Ectodermal cell (in vitro differentiated cells): ENCODE measurements at regions not wholly inside any gene's neighbourhood (a gene's known extent, or its start where the extent isn't known, plus 50 kb on each side); places are given as distances from the start of the nearest gene placed in this dataset.
"Not testable (repeated sequence)": the region's sequence is repeated elsewhere in the genome, so short reads cannot be mapped to it uniquely, and the experiment has no call there.

ENCODE experiments used
- H3K27ac ChIP-seq: 2 replicates; pipeline ENCODE4 v1.7.0; 2013; ENCODE audit warnings: mild to moderate bottlenecking, low read depth, low read length; ENCODE audit not compliant: insufficient read depth, poor library complexity, severe bottlenecking
- H3K27me3 ChIP-seq: 2 replicates; pipeline ENCODE4 v1.7.0; 2013; ENCODE audit warnings: mild to moderate bottlenecking, low read length; ENCODE audit not compliant: insufficient read depth, control insufficient read depth, poor library complexity, severe bottlenecking
- H3K36me3 ChIP-seq: one replicate; pipeline ENCODE4 v1.7.0; 2013; ENCODE audit warnings: low read length; ENCODE audit not compliant: control insufficient read depth, insufficient read depth
- H3K4me1 ChIP-seq: one replicate; pipeline ENCODE4 v1.7.0; 2013; ENCODE audit warnings: low read length; ENCODE audit not compliant: control insufficient read depth, insufficient read depth
- H3K4me3 ChIP-seq: 2 replicates; pipeline ENCODE4 v1.7.0; 2013; ENCODE audit warnings: low read depth, low read length, control low read depth; ENCODE audit not compliant: insufficient read depth
- H3K9me3 ChIP-seq: 2 replicates; pipeline ENCODE4 v1.7.0; 2013; ENCODE audit warnings: mild to moderate bottlenecking, low read length, moderate library complexity; ENCODE audit not compliant: control insufficient read depth
- WGBS, 2 experiments: methylation state at CpG; one replicate each; pipeline ENCODE4 v1.1.7; 2013; ENCODE audit warnings: missing lambda C conversion rate in 2 of 2; 5-methylcytosine and 5-hydroxymethylcytosine counted together

GRCh38 chr11:87892291-87892690 lies 283.0 kb downstream of the RAB38 start:
- H3K36me3 ChIP-seq, result no peaks in the 10 kb centered on the region
- H3K27ac ChIP-seq, result no peak overlapping the region
- H3K4me1 ChIP-seq, result no peaks in the 10 kb centered on the region
- H3K4me3 ChIP-seq, result no peak overlapping the region
- 70 to 88% methylated on average over 1 of the region's 1 CpG for WGBS, 2 experiments
- H3K9me3 ChIP-seq, result no peaks in the 10 kb centered on the region
- no peaks in the 10 kb centered on the region for H3K27me3 ChIP-seq

DNA sequence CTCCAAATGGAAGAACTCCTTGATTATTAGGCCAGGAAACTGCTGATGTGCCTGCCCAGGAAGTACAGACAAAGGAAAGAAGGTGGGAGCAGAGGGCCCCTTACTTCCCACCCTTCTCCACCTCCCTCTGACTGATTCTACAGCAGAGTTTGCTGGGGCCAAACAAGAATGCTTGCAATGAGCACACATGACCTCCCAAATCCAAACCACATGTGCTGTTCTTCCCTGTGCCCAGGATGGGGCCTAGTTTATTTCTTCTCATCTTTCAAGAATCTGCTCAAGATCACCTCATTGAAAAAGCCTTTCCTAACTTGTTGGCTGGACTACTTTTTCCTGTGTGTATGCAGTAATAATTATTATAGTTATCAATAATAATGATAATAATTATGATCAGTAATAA lies 286.1 kb downstream of the RAB38 start:
- Histone ChIP-seq H3K36me3 (no peaks in the 10 kb centered on the region), H3K4me1 (no peaks in the 10 kb centered on the region), H3K27ac (no peak overlapping the region), H3K27me3 (no peaks in the 10 kb centered on the region), H3K9me3 (no peaks in the 10 kb centered on the region), H3K4me3 (no peak overlapping the region)

- not testable (repeated sequence) for H3K27me3 ChIP-seq, H3K4me3 ChIP-seq, H3K36me3 ChIP-seq, H3K9me3 ChIP-seq, H3K27ac ChIP-seq, H3K4me1 ChIP-seq
- WGBS, 2 experiments, result 94 to 100% methylated on average over 1 of the region's 1 CpG
Observed at GRCh38 chr11:87885084-87885483, 290.2 kb downstream of the RAB38 start.

DNA sequence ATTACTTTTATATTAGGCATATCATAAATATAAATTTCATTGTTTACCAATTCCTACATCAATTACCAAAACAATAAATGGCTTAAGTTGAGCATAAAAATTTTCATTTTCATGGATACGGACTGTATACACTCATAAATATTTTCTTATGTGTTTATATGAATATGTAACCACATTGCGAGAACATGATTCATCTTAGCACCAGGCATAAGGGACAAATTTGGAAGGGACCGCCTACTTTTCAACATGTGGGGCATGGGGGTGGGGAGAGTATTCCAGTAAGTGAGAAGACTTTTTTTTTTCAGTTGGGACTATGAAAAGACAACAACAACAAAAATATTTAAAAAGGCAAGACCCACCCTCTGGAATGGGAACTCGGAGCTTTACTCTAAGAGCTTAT lies 296.1 kb downstream of the RAB38 start:
- H3K9me3 ChIP-seq, result no peaks in the 10 kb centered on the region
- H3K4me1 ChIP-seq, result no peaks in the 10 kb centered on the region
- WGBS, 2 experiments, result 78 to 95% methylated on average over 1 to 4 of the region's 4 CpGs
- H3K27me3 ChIP-seq, result no peaks in the 10 kb centered on the region
- H3K27ac ChIP-seq, result no peak overlapping the region
- H3K4me3 ChIP-seq, result no peak overlapping the region
- H3K36me3 ChIP-seq, result no peaks in the 10 kb centered on the region

DNA sequence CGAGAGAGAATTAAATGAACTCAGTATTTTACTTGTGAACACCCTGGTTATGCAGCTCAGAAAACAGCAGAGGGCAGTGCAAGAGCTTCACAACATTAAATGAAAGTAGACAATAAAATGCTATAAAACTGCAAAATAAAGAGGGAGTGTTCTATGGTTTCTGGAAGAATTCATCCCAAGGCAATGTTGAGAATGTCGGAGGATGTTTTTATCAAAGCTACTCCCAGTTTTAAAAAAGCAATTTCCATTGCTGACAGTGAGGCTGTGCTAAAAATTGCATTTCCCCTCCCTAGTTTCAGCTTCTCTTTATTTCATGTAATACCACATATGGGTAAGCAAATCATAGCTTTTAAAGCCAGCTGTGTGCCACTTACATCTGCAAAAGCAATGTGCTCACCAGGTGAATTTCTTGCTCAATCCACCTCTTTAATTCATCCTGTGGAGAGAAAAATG lies 296.8 kb downstream of the RAB38 start:
- 89 to 93% methylated on average over 2 of the region's 2 CpGs for WGBS, 2 experiments
- Histone ChIP-seq H3K36me3 (no peaks in the 10 kb centered on the region), H3K27ac (no peak overlapping the region), H3K9me3 (no peaks in the 10 kb centered on the region), H3K4me1 (no peaks in the 10 kb centered on the region), H3K27me3 (no peaks in the 10 kb centered on the region), H3K4me3 (no peak overlapping the region)

DNA sequence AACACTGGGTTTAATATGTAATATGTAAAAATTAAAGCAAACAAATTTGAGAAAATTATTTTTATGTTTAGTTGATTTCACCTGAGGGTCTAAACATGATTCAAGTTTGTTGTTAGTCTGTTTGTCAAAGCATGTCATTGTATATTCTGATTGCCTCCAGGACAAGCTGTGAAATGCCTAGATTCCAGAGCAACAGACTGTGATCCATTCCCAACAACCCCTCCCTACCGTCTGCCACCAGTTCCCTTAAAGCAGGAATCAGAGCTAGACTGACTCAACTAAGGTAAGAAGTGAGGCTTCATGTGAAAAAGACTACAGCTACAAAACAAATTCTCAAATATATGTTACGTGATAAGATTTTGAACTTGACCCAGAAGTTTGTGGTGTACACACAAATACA lies 304.2 kb downstream of the RAB38 start:
- H3K27ac ChIP-seq, result no peak overlapping the region
- no peaks in the 10 kb centered on the region for H3K9me3 ChIP-seq
- H3K27me3 ChIP-seq, result no peaks in the 10 kb centered on the region
- no peak overlapping the region for H3K4me3 ChIP-seq
- H3K36me3 ChIP-seq, result no peaks in the 10 kb centered on the region
- 80 to 94% methylated on average over 2 of the region's 2 CpGs for WGBS, 2 experiments
- no peaks in the 10 kb centered on the region for H3K4me1 ChIP-seq

GRCh38 chr11:87870086-87870485 lies 305.2 kb downstream of the RAB38 start:
- 92 to 94% methylated on average over 2 of the region's 2 CpGs for WGBS, 2 experiments
- no peak overlapping the region for H3K4me3 ChIP-seq
- H3K27ac ChIP-seq, result no peak overlapping the region
- no peaks in the 10 kb centered on the region for H3K36me3 ChIP-seq
- H3K9me3 ChIP-seq, result no peaks in the 10 kb centered on the region
- H3K4me1 ChIP-seq, result no peaks in the 10 kb centered on the region
- H3K27me3 ChIP-seq, result no peaks in the 10 kb centered on the region

GRCh38 chr11:87866951-87867350 lies 308.3 kb downstream of the RAB38 start:
- 71% methylated on average over 1 of the region's 1 CpG; no CpG with 5 or more reads in 1 of the 2 experiments for WGBS, 2 experiments
- H3K27me3 ChIP-seq, result no peaks in the 10 kb centered on the region
- no peak overlapping the region for H3K27ac ChIP-seq

GRCh38 chr11:87861030-87861429 lies 314.2 kb downstream of the RAB38 start:
- peaks cover 3% of the 10 kb centered on the region for H3K4me1 ChIP-seq
- no peaks in the 10 kb centered on the region for H3K9me3 ChIP-seq
- no peaks in the 10 kb centered on the region for H3K27me3 ChIP-seq
- no peak overlapping the region for H3K4me3 ChIP-seq
- no peak overlapping the region for H3K27ac ChIP-seq
- no peaks in the 10 kb centered on the region for H3K36me3 ChIP-seq
- 77 to 79% methylated on average over 4 of the region's 4 CpGs for WGBS, 2 experiments

More at GRCh38 chr11:87866951-87867350, 308.3 kb downstream of the RAB38 start:
- no peaks in the 10 kb centered on the region for H3K9me3 ChIP-seq
- no peaks in the 10 kb centered on the region for H3K36me3 ChIP-seq
- no peak overlapping the region for H3K4me3 ChIP-seq
- H3K4me1 ChIP-seq, result no peaks in the 10 kb centered on the region

DNA sequence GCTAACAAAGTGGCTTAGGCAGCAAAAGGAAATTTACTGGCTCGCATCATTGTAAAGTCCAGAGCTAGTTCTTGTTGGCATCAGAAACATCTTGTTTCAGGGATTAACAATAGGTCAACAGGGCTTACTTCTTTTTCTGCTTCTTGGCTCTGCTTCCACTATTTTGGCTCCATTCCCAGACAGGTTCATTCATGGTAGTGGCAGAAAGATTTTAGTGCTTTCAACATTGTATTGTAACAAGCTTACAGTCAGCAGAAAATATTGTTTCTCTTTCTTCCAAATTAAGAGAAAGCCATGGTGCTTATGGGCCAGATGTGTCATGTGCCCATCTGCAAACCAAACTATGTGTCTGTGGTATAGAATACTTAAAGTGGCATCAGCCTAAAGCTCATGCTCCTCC lies 315.6 kb downstream of the RAB38 start:
- H3K36me3 ChIP-seq, result no peaks in the 10 kb centered on the region
- no peak overlapping the region for H3K4me3 ChIP-seq
- H3K27ac ChIP-seq, result no peak overlapping the region
- no peaks in the 10 kb centered on the region for H3K27me3 ChIP-seq
- 94 to 97% methylated on average over 1 of the region's 1 CpG for WGBS, 2 experiments
- no peaks in the 10 kb centered on the region for H3K9me3 ChIP-seq
- H3K4me1 ChIP-seq, result peaks cover 3% of the 10 kb centered on the region

GRCh38 chr11:87851827-87852226 lies 323.4 kb downstream of the RAB38 start:
- 90 to 95% methylated on average over 1 of the region's 1 CpG for WGBS, 2 experiments
- H3K4me3 ChIP-seq, result no peak overlapping the region
- no peaks in the 10 kb centered on the region for H3K9me3 ChIP-seq
- no peaks in the 10 kb centered on the region for H3K4me1 ChIP-seq
- H3K27ac ChIP-seq, result no peak overlapping the region
- no peaks in the 10 kb centered on the region for H3K27me3 ChIP-seq
- H3K36me3 ChIP-seq, result no peaks in the 10 kb centered on the region
